Vagina (tissue), 2 donors: ENCODE measurements at regions not wholly inside any gene's neighbourhood (a gene's known extent, or its start where the extent isn't known, plus 50 kb on each side); places are given as distances from the start of the nearest gene placed in this dataset.

Experiments
- DNase-seq, 2 donors: peaks; one replicate each; pipeline ENCODE4 v3.0.0-alpha.2; 2017; ENCODE audit errors: extremely low spot score in 2 of 2
- H3K27ac ChIP-seq: fragments of 200-600 bp; sonication (generic); one replicate; pipeline ENCODE4 v1.5.1; 2019
- H3K27me3 ChIP-seq: fragments of 200-600 bp; sonication (generic); one replicate; pipeline ENCODE4 v1.5.1; 2019
- H3K36me3 ChIP-seq, 2 donors: fragments of 200-600 bp; sonication (generic); one replicate each; pipeline ENCODE4 v1.5.1; 2017 to 2019
- H3K4me1 ChIP-seq: fragments of 200-600 bp; sonication (generic); one replicate; pipeline ENCODE4 v1.5.1; 2019
- H3K4me3 ChIP-seq, 2 donors: fragments of 200-600 bp; sonication (generic); 1 replicate in 1 of 2; 2 replicates in 1 of 2; pipeline ENCODE4 v1.5.1; 2016 to 2019
- H3K9me3 ChIP-seq: fragments of 200-600 bp; sonication (generic); one replicate; pipeline ENCODE4 v1.5.1; 2019
- CTCF ChIP-seq, 3 experiments: fragments of 450-650 bp in 2 of 3; fragments of 200-600 bp in 1 of 3; sonication (generic) in 1 of 3; IDR thresholded peaks; one replicate each; pipeline ENCODE4 v1.5.1; 2017 to 2019; ENCODE audit warnings: antibody characterized with exemption in 3 of 3, mild to moderate bottlenecking in 2 of 3, moderate library complexity in 2 of 3
- POLR2A ChIP-seq, 2 donors: fragments of 450-650 bp; IDR thresholded peaks; one replicate each; pipeline ENCODE4 v1.6.1; 2017; ENCODE audit warnings: antibody characterized with exemption in 2 of 2, mild to moderate bottlenecking in 2 of 2, moderate library complexity in 2 of 2
- POLR2AphosphoS5 ChIP-seq, 2 donors: sonication (generic); formaldehyde crosslinking; IDR thresholded peaks; one replicate each; pipeline ENCODE4 v1.9.0; 2017; ENCODE audit warnings: antibody characterized with exemption in 2 of 2, mild to moderate bottlenecking in 2 of 2, low read depth in 1 of 2; ENCODE audit not compliant: insufficient read depth in 1 of 2
- intact Hi-C: fragments of 100-400 bp; cut with DNase I; formaldehyde crosslinking; loops from one replicate; pipeline ENCODE4 v1.15.1; 2023

DNA sequence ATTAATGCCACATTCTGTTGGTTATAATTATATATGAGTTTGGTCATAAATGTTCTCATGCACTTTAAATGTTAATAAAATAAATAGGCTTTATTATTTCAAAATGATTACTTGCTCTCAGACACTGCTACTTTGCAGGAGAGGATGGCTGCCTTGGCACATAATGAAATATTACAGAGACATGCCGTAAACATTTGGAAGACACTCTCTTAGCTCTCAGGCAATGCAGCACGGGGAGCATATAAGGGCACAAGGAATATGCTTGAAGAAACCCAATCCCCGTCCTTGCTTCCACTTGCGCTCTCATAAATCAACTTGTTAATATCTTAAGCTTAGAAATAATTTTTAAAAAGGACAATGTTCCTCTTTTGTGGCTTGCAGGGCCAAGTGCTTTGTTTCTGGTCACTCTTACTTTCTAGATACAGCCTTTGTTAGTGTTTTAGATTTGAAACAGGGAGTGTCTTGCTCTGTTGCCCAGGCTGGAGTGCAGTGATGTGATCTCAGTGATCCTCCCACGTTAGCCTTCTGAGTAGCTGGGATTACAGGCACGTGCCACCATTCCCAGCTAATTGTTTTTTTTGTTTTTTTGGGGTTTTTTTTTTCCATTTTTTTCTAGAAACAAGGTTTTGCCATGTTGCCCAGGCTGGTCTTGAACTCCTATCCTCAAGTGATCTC lies 445.0 kb downstream of the SPRY1 start:
- no peak overlapping the region for H3K27ac ChIP-seq
- intact Hi-C loops = no loop called here

DNA sequence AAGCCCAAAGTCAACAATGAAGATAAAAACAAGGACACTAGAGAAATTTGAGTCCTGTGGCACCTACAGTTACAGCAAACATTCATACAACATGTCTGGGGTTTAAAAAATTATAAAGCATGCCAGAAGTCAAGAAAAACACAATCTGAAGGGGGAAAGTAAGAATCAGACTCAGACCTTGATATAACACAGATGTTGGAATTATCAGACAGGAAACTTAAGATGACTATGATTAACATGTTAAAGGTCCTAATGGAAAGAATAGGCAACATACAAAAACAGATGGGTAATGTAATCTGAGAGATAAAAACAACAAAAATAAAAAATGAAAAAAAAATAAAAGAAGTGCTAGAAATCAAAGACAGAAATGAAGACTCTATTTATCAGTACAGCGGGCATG lies 446.5 kb downstream of the SPRY1 start:
- Histone ChIP-seq H3K36me3 (no peaks in the 10 kb centered on the region), H3K4me3 (no peak overlapping the region), H3K27ac (no peak overlapping the region), H3K9me3 (no peaks in the 10 kb centered on the region), H3K4me1 (no peaks in the 10 kb centered on the region), H3K27me3 (no peaks in the 10 kb centered on the region)
- intact Hi-C loops = no loop called here
- DNase-seq = no peak
- TF ChIP-seq POLR2A (IDR thresholded peaks at IDR 0.05) = no peak
- TF ChIP-seq POLR2AphosphoS5 (IDR thresholded peaks at IDR 0.05; ENCODE audit: insufficient read depth in 1 of 2, low read depth in 1 of 2) = no peak
- no peak for TF ChIP-seq CTCF (IDR thresholded peaks at IDR 0.05)

More for the DNA sequence above, 445.0 kb downstream of the SPRY1 start:
- TF ChIP-seq CTCF (IDR thresholded peaks at IDR 0.05) (no peak), POLR2AphosphoS5 (IDR thresholded peaks at IDR 0.05; ENCODE audit: insufficient read depth in 1 of 2, low read depth in 1 of 2) (no peak), POLR2A (IDR thresholded peaks at IDR 0.05) (no peak)
- H3K4me1 ChIP-seq = no peaks in the 10 kb centered on the region
- no peaks in the 10 kb centered on the region for H3K36me3 ChIP-seq
- no peaks in the 10 kb centered on the region for H3K9me3 ChIP-seq
- H3K27me3 ChIP-seq = no peaks in the 10 kb centered on the region
- no peak for DNase-seq
- H3K4me3 ChIP-seq = no peak overlapping the region

GRCh38 chr4:123844374-123844773 lies 447.8 kb downstream of the SPRY1 start:
- TF ChIP-seq CTCF (IDR thresholded peaks at IDR 0.05) = no peak
- no peak for TF ChIP-seq POLR2AphosphoS5 (IDR thresholded peaks at IDR 0.05; ENCODE audit: insufficient read depth in 1 of 2, low read depth in 1 of 2)
- TF ChIP-seq POLR2A (IDR thresholded peaks at IDR 0.05) = no peak
- DNase-seq = no peak
- Histone ChIP-seq H3K27ac (no peak overlapping the region), H3K36me3 (no peaks in the 10 kb centered on the region), H3K4me1 (no peaks in the 10 kb centered on the region), H3K9me3 (no peaks in the 10 kb centered on the region), H3K4me3 (no peak overlapping the region), H3K27me3 (no peaks in the 10 kb centered on the region)
- intact Hi-C loops = no loop called here

GRCh38 chr4:123846092-123846491 lies 449.5 kb downstream of the SPRY1 start:
- intact Hi-C loops = no loop called here
- Histone ChIP-seq H3K27me3 (no peaks in the 10 kb centered on the region), H3K9me3 (no peaks in the 10 kb centered on the region), H3K36me3 (no peaks in the 10 kb centered on the region), H3K4me1 (no peaks in the 10 kb centered on the region), H3K27ac (no peak overlapping the region), H3K4me3 (no peak overlapping the region)
- no peak for DNase-seq
- no peak for TF ChIP-seq CTCF (IDR thresholded peaks at IDR 0.05)
- no peak for TF ChIP-seq POLR2AphosphoS5 (IDR thresholded peaks at IDR 0.05; ENCODE audit: insufficient read depth in 1 of 2, low read depth in 1 of 2)
- TF ChIP-seq POLR2A (IDR thresholded peaks at IDR 0.05) = no peak

DNA sequence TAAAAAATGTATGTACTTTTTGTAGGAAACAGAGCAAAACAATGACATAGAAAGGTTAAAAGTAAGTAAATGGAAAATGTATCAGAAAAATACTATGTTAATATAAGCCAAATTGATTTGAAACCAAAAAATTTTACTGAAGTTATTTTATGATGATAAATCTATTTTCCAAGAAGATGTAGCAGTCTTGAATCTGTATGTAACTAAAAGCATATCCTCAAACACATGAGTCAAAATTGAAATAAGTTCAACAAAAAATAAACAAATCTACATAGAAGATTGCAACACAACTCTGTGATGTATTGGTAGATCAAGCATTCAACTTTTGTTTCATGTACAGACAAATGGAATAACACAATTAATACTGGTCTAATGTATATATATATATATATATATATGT lies 450.0 kb downstream of the SPRY1 start:
- H3K9me3 ChIP-seq = no peaks in the 10 kb centered on the region
- no peak overlapping the region for H3K27ac ChIP-seq
- H3K36me3 ChIP-seq = no peaks in the 10 kb centered on the region
- no peak overlapping the region for H3K4me3 ChIP-seq
- no peaks in the 10 kb centered on the region for H3K4me1 ChIP-seq
- DNase-seq = no peak
- intact Hi-C loops = no loop called here
- TF ChIP-seq POLR2AphosphoS5 (IDR thresholded peaks at IDR 0.05; ENCODE audit: insufficient read depth in 1 of 2, low read depth in 1 of 2) (no peak), POLR2A (IDR thresholded peaks at IDR 0.05) (no peak), CTCF (IDR thresholded peaks at IDR 0.05) (no peak)
- H3K27me3 ChIP-seq = no peaks in the 10 kb centered on the region
